Adipocyte (in vitro differentiated cells): ENCODE measurements at regions not wholly inside any gene's neighbourhood (a gene's known extent, or its start where the extent isn't known, plus 50 kb on each side); places are given as distances from the start of the nearest gene placed in this dataset.
A peak's percentile ranks its signal among the peaks of the same experiment; 100 is the strongest.
"Not testable (repeated sequence)": the region's sequence is repeated elsewhere in the genome, so short reads cannot be mapped to it uniquely, and the experiment has no call there.

Experiments
- DNase-seq: peaks from one replicate; pipeline ENCODE4 v3.0.0-alpha.2; 2015; ENCODE audit warnings: low read depth
- H3K27me3 ChIP-seq: replicated peaks from 2 replicates; pipeline ENCODE4 v1.7.0; 2013; ENCODE audit warnings: mild to moderate bottlenecking, low read length, moderate library complexity; ENCODE audit not compliant: control insufficient read depth, insufficient read depth
- H3K36me3 ChIP-seq: 2 replicates; pipeline ENCODE4 v1.7.0; 2013; ENCODE audit warnings: low read length, mild to moderate bottlenecking, moderate library complexity; ENCODE audit not compliant: control insufficient read depth, insufficient read depth, severe bottlenecking
- H3K4me1 ChIP-seq: 2 replicates; pipeline ENCODE4 v1.7.0; 2013; ENCODE audit warnings: mild to moderate bottlenecking, low read length, moderate library complexity; ENCODE audit not compliant: control insufficient read depth, insufficient read depth
- H3K4me3 ChIP-seq: 2 replicates; pipeline ENCODE4 v1.7.0; 2013; ENCODE audit warnings: mild to moderate bottlenecking, low read length, moderate library complexity
- H3K9ac ChIP-seq: 2 replicates; pipeline ENCODE4 v1.7.0; 2013; ENCODE audit warnings: mild to moderate bottlenecking, low read length, moderate library complexity
- H3K9me3 ChIP-seq: 2 replicates; pipeline ENCODE4 v1.7.0; 2013; ENCODE audit warnings: mild to moderate bottlenecking, low read length, moderate library complexity; ENCODE audit not compliant: control insufficient read depth

DNA sequence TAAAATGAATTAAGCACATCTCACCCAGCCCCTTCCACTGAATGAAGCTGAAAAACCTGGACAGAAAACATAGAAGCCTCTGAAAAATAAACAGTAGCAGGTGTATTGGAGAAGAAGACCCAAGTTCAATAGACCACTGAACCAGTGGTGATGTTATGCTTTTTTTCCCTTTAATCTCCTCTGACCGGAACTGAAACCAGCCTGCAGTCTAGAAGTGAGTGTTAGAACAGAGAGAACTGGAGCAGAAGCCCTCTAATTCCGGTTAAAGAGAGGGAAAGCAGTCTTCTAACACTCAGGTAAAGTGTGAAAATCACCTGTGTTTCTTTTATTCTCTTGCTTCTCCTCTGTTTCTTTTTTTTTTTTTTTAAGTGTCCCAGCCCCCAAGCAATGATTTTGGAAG lies 83.5 kb upstream of the CCL21 start:
- no peak for DNase-seq
- no peaks in the 10 kb centered on the region for H3K4me1 ChIP-seq
- no peak overlapping the region for H3K9ac ChIP-seq
- no peaks in the 10 kb centered on the region for H3K9me3 ChIP-seq
- peaks cover 48% of the 10 kb centered on the region for H3K27me3 ChIP-seq
- H3K36me3 ChIP-seq = no peaks in the 10 kb centered on the region
- H3K4me3 ChIP-seq = no peak overlapping the region

DNA sequence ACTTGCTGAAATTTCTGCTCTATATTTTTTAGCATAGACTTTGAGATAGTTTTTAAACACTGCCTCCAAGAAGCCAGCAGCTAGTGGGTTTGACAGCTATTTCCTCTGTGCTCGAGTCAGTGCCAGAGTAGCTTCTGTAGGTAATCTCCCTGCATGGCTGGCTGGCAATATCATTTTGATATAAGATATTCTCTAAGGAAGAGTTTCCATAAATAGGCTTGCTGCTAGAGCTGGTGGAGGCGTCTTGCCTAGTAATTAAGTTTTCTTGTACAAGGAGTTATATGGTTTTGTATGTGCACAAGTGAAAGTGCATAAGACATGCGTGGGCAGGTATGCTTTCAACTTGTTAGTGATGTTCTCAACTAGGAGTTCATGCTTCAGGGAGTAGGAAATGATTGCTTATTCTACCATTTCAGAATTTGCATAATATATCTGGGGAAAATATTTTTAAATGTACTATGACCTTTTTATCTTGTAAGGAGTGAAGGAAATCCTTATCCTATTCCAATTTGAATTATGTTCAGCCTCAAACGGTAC lies 74.1 kb upstream of the CCL21 start:
- H3K27me3 ChIP-seq = peaks cover 24% of the 10 kb centered on the region
- H3K9me3 ChIP-seq = no peaks in the 10 kb centered on the region
- H3K4me3 ChIP-seq = no peak overlapping the region

GRCh38 chr9:34782372-34782771 lies 72.4 kb upstream of the CCL21 start:
- no peaks in the 10 kb centered on the region for H3K36me3 ChIP-seq
- no peak overlapping the region for H3K4me3 ChIP-seq
- no peak overlapping the region for H3K9ac ChIP-seq
- no peak for DNase-seq
- no peaks in the 10 kb centered on the region for H3K9me3 ChIP-seq
- peaks cover 13% of the 10 kb centered on the region for H3K4me1 ChIP-seq
- H3K27me3 ChIP-seq = peaks cover 19% of the 10 kb centered on the region

More for the DNA sequence above, 74.1 kb upstream of the CCL21 start:
- Histone ChIP-seq H3K4me1 (peaks cover 11% of the 10 kb centered on the region), H3K9ac (no peak overlapping the region), H3K36me3 (no peaks in the 10 kb centered on the region)
- no peak for DNase-seq

GRCh38 chr9:34777666-34778065 lies 67.7 kb upstream of the CCL21 start:
- no peaks in the 10 kb centered on the region for H3K36me3 ChIP-seq
- no peak overlapping the region for H3K9ac ChIP-seq
- H3K9me3 ChIP-seq = no peaks in the 10 kb centered on the region
- no peak overlapping the region for H3K4me3 ChIP-seq
- peaks cover 14% of the 10 kb centered on the region for H3K4me1 ChIP-seq
- no peak for DNase-seq
- H3K27me3 ChIP-seq = no peaks in the 10 kb centered on the region

DNA sequence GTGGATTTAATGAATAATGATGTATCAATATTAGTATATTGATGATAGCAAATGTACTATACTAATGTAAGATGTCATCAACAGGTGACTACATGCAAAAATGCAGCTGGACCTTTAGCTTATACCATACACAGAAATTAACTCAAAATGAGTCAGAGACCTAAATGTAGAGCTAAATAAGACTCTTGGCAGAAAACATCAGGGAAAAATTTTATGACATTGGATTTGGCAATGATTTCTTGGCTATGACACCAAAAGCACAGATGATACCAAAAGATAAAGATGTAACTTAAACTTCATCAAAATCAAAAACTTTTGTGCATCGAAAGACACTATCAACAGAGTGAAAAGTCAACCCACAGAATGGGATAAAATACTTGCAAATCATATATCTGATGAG lies 64.0 kb upstream of the CCL21 start:
- no peaks in the 10 kb centered on the region for H3K27me3 ChIP-seq
- H3K36me3 ChIP-seq = no peaks in the 10 kb centered on the region
- H3K4me1 ChIP-seq = peaks cover 4% of the 10 kb centered on the region
- DNase-seq = no peak
- H3K9ac ChIP-seq = no peak overlapping the region
- H3K9me3 ChIP-seq = no peaks in the 10 kb centered on the region
- H3K4me3 ChIP-seq = no peak overlapping the region

GRCh38 chr9:34773306-34773910 lies 63.5 kb upstream of the CCL21 start:
- Histone ChIP-seq H3K27me3 (no peaks in the 10 kb centered on the region), H3K4me3 (no peak overlapping the region), H3K9ac (no peak overlapping the region), H3K36me3 (no peaks in the 10 kb centered on the region), H3K9me3 (no peaks in the 10 kb centered on the region), H3K4me1 (peaks cover 4% of the 10 kb centered on the region)
- no peak for DNase-seq

DNA sequence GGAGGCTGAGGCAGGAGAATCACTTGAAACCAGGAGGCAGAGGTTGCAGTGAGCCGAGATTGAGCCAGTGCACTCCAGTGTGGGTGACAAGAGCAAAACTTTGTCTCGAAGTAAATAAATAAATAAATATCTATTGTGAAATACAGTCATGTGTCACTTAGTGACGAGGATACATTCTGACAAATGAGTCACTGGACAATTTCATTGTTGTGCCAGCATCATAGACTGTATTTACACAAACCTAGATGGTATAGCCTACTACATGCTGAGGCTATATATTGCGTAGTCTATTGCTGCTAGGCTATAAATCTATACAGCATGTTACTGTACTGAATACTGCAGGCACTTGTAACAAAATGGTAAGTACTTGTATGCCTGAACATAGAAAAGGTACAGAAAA lies 61.1 kb upstream of the CCL21 start:
- Histone ChIP-seq H3K9me3 (no peaks in the 10 kb centered on the region), H3K9ac (no peak overlapping the region), H3K4me3 (no peak overlapping the region), H3K36me3 (no peaks in the 10 kb centered on the region), H3K4me1 (no peaks in the 10 kb centered on the region), H3K27me3 (no peaks in the 10 kb centered on the region)
- peak; percentile 1 for DNase-seq

DNA sequence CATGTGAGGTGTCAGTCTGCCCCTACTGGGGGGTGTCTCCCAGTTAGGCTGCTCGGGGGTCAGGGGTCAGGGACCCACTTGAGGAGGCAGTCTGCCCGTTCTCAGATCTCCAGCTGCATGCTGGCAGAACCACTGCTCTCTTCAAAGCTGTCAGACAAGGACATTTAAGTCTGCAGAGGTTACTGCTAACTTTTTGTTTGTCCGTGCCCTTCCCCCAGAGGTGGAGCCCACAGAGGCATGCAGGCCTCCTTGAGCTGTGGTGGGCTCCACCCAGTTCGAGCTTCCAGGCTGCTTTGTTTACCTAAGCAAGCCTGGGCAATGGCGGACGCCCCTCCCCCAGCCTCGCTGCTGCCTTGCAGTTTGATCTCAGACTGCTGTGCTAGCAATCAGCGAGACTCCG lies 57.2 kb upstream of the CCL21 start:
- H3K36me3 ChIP-seq, DNase-seq, H3K4me3 ChIP-seq, H3K27me3 ChIP-seq, H3K9ac ChIP-seq, H3K4me1 ChIP-seq, H3K9me3 ChIP-seq: not testable (repeated sequence)

DNA sequence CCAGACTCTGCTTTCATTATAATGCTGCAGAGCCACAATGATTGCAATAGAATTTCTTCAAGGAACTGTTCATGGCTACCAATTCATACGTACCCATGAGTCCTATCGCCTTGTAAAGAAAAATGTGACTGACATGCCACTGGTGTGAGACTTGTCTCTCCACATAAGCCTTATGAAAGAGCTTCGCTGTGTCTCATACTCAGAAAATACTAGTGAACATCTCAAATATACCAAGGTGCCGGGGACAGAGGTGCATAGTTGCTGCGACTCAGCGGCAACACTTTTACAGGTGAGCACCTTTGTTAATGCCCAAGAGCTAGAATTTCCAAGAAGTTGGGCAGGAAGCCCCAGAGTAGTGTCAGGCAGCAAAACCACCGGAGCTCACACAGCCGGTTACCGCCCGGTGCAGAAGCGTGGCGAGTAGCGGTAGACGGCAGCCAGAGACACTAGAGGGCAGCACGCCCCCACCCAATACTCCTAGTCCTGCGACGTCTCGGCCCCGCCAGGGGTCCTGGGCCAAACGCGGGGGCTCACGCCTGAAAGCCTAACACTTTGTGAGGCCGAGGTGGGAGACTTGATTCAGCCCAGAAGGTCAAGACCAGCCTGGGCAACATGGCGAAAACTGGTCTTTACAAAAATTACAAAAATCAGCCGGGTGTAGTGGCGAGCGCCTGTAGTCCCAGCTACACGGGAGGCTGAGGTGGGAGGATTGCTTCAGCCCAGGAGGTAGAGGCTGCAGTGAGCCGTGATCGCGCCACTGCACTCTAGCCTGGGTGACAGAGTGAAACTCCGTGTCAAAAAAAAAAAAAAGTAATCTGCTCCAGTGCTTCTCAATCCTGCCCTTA lies 50.5 kb upstream of the CCL21 start:
- not testable (repeated sequence) for H3K4me1 ChIP-seq, H3K4me3 ChIP-seq, H3K9ac ChIP-seq, H3K9me3 ChIP-seq, H3K36me3 ChIP-seq
- peaks cover 19% of the 10 kb centered on the region for H3K27me3 ChIP-seq
- peak; percentile 33 for DNase-seq
